Gastroesophageal sphincter (tissue), 3 donors: ENCODE measurements at regions not wholly inside any gene's neighbourhood (a gene's known extent, or its start where the extent isn't known, plus 50 kb on each side); places are given as distances from the start of the nearest gene placed in this dataset.

Source experiments
- EP300 ChIP-seq: sonication (generic); formaldehyde crosslinking; IDR thresholded peaks from one replicate; pipeline ENCODE4 v1.6.1; 2017; ENCODE audit warnings: antibody characterized with exemption, mild to moderate bottlenecking
- POLR2A ChIP-seq, 2 donors: fragments of 450-650 bp; IDR thresholded peaks; one replicate each; pipeline ENCODE4 v1.6.1; 2017; ENCODE audit warnings: antibody characterized with exemption in 2 of 2, mild to moderate bottlenecking in 2 of 2, moderate library complexity in 1 of 2
- POLR2AphosphoS5 ChIP-seq: sonication (generic); formaldehyde crosslinking; IDR thresholded peaks from one replicate; pipeline ENCODE4 v1.6.1; 2017; ENCODE audit warnings: antibody characterized with exemption
- TF ChIP-seq, protein P1 (sequence below), 4 experiments: fragments of 200-600 bp in 2 of 4; fragments of 450-650 bp in 2 of 4; sonication (generic) in 1 of 4; IDR thresholded peaks; one replicate each; pipeline ENCODE4 v1.5.1; 2017 to 2019; ENCODE audit warnings: antibody characterized with exemption in 4 of 4, mild to moderate bottlenecking in 2 of 4, moderate library complexity in 2 of 4

DNA sequence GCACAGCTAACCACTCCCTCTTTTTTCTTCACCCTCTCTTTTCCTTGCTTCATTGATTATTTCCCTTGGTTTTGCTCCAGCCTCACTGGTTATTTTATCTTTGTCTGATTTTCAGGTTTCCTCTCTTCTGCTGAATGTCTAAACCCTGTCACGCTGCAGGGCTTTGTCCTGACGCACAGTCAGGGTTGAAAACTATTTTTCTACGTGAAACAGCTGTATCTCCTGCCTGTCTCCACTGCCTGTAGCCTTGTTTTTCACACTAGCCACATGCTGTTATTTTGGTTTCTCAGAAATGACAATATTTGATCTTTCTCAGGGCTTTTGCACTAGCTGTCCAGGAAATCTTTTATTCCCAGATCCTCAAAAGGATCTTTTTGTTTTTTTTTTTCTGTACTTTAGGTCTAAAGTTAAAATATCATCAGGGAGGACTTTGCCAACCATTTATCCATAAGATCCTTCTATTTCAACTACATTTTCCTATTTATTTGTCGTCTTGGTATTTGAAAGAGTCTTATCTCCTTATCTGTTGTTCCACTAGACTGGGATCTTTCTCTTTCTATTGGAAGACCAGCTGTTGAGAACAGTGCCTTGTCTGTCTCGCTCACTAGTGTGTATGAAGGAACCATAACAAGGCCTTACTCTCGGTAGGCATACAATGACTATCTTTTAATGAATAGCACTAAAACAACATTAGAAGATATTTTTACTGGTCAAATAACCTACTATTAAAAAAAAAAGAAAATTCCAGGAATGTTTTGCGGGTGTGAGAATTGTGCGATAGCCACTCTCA is 164.3 kb downstream of the PDHA2 start:
- TF ChIP-seq, protein P1, sequence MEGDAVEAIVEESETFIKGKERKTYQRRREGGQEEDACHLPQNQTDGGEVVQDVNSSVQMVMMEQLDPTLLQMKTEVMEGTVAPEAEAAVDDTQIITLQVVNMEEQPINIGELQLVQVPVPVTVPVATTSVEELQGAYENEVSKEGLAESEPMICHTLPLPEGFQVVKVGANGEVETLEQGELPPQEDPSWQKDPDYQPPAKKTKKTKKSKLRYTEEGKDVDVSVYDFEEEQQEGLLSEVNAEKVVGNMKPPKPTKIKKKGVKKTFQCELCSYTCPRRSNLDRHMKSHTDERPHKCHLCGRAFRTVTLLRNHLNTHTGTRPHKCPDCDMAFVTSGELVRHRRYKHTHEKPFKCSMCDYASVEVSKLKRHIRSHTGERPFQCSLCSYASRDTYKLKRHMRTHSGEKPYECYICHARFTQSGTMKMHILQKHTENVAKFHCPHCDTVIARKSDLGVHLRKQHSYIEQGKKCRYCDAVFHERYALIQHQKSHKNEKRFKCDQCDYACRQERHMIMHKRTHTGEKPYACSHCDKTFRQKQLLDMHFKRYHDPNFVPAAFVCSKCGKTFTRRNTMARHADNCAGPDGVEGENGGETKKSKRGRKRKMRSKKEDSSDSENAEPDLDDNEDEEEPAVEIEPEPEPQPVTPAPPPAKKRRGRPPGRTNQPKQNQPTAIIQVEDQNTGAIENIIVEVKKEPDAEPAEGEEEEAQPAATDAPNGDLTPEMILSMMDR (IDR thresholded peaks at IDR 0.05): no peak
- TF ChIP-seq POLR2AphosphoS5: no peak
- no peak for TF ChIP-seq POLR2A (IDR thresholded peaks at IDR 0.05)
- TF ChIP-seq EP300: no peak
